SK-N-SH (cell line): ENCODE measurements at regions not wholly inside any gene's neighbourhood (a gene's known extent, or its start where the extent isn't known, plus 50 kb on each side); places are given as distances from the start of the nearest gene placed in this dataset.

ENCODE experiments used
- CTCF ChIA-PET: fragments of 300-600, 350-600 bp; formaldehyde crosslinking; extraction: SDS; loops from one replicate; lab custom pipeline; 2021; lab: Yijun Ruan, JAX
- POLR2A ChIA-PET: fragments of 350-600 bp; sonication (Branson Sonifier 250); formaldehyde crosslinking; extraction: SDS; loops from one replicate; lab custom pipeline; 2020; ENCODE audit warnings: antibody characterized with exemption, inconsistent platforms; lab: Yijun Ruan, JAX
- DNase-seq: peaks from one replicate; pipeline ENCODE4 v3.0.0; 2012
- H2AFZ ChIP-seq: fragments of 200-600 bp; sonication (generic); 2 replicates; pipeline ENCODE4 v1.8.1; 2016; ENCODE audit warnings: antibody characterized with exemption, mild to moderate bottlenecking, low read depth
- H3F3A ChIP-seq: fragments of 200-600 bp; sonication (generic); replicated peaks from 2 replicates; pipeline ENCODE3; 2016; ENCODE audit warnings: antibody characterized with exemption, mild to moderate bottlenecking; ENCODE audit not compliant: insufficient read depth
- H3K27ac ChIP-seq, 2 experiments: fragments of 200-500 bp in 1 of 2; fragments of 200-600 bp in 1 of 2; sonication (Bioruptor generic) in 1 of 2; sonication (generic), shearing (Covaris generic) in 1 of 2; 2 replicates each; pipeline versions ENCODE4 v1.5.1 to v1.6.1; 2014 to 2016; ENCODE audit warnings: low read depth in 2 of 2, inconsistent platforms in 1 of 2, low read length in 1 of 2, mild to moderate bottlenecking in 1 of 2, mixed read lengths in 1 of 2
- H3K27me3 ChIP-seq: fragments of 200-600 bp; sonication (generic), shearing (Covaris generic); 2 replicates; pipeline ENCODE4 v1.6.1; 2016; ENCODE audit warnings: mixed run types; ENCODE audit not compliant: insufficient read depth
- H3K36me3 ChIP-seq, 2 experiments: fragments of 200-500 bp in 1 of 2; fragments of 200-600 bp in 1 of 2; sonication (Bioruptor generic) in 1 of 2; sonication (generic) in 1 of 2; replicated peaks in 1 of 2; 2 replicates each; pipeline versions ENCODE3 to v1.5.1; 2014 to 2016; ENCODE audit warnings: low read length in 1 of 2, mild to moderate bottlenecking in 1 of 2; ENCODE audit not compliant: insufficient read depth in 2 of 2, control insufficient read depth in 1 of 2
- H3K4me1 ChIP-seq, 2 experiments: fragments of 200-500 bp in 1 of 2; fragments of 200-600 bp in 1 of 2; sonication (Bioruptor generic) in 1 of 2; sonication (generic), shearing (Covaris generic) in 1 of 2; 2 replicates each; pipeline versions ENCODE4 v1.5.1 to v1.6.1; 2014 to 2016; ENCODE audit warnings: low read depth in 1 of 2, low read length in 1 of 2, mixed run types in 1 of 2; ENCODE audit not compliant: insufficient read depth in 2 of 2, control insufficient read depth in 1 of 2
- H3K4me2 ChIP-seq: fragments of 200-600 bp; sonication (generic), shearing (Covaris generic); 2 replicates; pipeline ENCODE4 v1.6.1; 2017; ENCODE audit warnings: mixed run types
- H3K4me3 ChIP-seq, 2 experiments: fragments of 200-500 bp in 1 of 2; fragments of 200-600 bp in 1 of 2; sonication (Bioruptor generic) in 1 of 2; sonication (generic), shearing (Covaris generic) in 1 of 2; 2 replicates each; pipeline versions ENCODE4 v1.5.1 to v1.8.1; 2014 to 2016; ENCODE audit warnings: low read depth in 2 of 2, inconsistent platforms in 1 of 2, low read length in 1 of 2, mild to moderate bottlenecking in 1 of 2, mixed read lengths in 1 of 2, moderate library complexity in 1 of 2
- H3K79me2 ChIP-seq: fragments of 200-600 bp; sonication (generic); 2 replicates; pipeline ENCODE4 v1.8.1; 2017; ENCODE audit warnings: mild to moderate bottlenecking; ENCODE audit not compliant: insufficient read depth
- H3K9ac ChIP-seq: fragments of 200-600 bp; sonication (generic); 2 replicates; pipeline ENCODE4 v1.6.1; 2017; ENCODE audit warnings: mixed run types
- H3K9me2 ChIP-seq: fragments of 200-600 bp; sonication (generic); 2 replicates; pipeline ENCODE4 v1.6.1; 2017; ENCODE audit warnings: mixed run types
- H3K9me3 ChIP-seq: fragments of 200-600 bp; sonication (generic); 2 replicates; pipeline ENCODE4 v1.6.1; 2017; ENCODE audit warnings: mixed run types, mild to moderate bottlenecking, moderate library complexity
- H4K20me1 ChIP-seq: fragments of 200-600 bp; sonication (generic); 2 replicates; pipeline ENCODE4 v1.6.1; 2017; ENCODE audit warnings: mild to moderate bottlenecking, mixed run types; ENCODE audit not compliant: insufficient read depth
- CHD2 ChIP-seq: fragments of 150-350 bp; IDR thresholded peaks from 2 replicates; pipeline ENCODE4 v1.6.1; 2018; ENCODE audit warnings: low read length; ENCODE audit not compliant: partially characterized antibody
- CTCF ChIP-seq: fragments of 200-600 bp; sonication (generic); IDR thresholded peaks from 2 replicates; pipeline ENCODE4 v1.6.1; 2017; ENCODE audit warnings: antibody characterized with exemption, mild to moderate bottlenecking, moderate library complexity
- EZH2phosphoT487 ChIP-seq: fragments of 200-600 bp; sonication (generic); IDR thresholded peaks from 2 replicates; pipeline ENCODE4 v1.6.1; 2017; ENCODE audit warnings: low read depth, mixed run types, mild to moderate bottlenecking, antibody characterized with exemption, moderate library complexity, borderline replicate concordance
- FOXJ3 ChIP-seq: sonication (generic); formaldehyde crosslinking; IDR thresholded peaks from 2 replicates; pipeline ENCODE4 v1.5.1; 2020; ENCODE audit warnings: mild to moderate bottlenecking, missing genetic modification reagents
- FOXM1 ChIP-seq: IDR thresholded peaks from 2 replicates; pipeline ENCODE4 v1.4.0; 2012; ENCODE audit warnings: low read depth, mild to moderate bottlenecking
- GATA2 ChIP-seq: sonication (generic); formaldehyde crosslinking; IDR thresholded peaks from 2 replicates; pipeline ENCODE4 v1.5.0; 2020; ENCODE audit warnings: mild to moderate bottlenecking, missing genetic modification reagents
- IRF3 ChIP-seq: fragments of 150-350 bp; IDR thresholded peaks from 2 replicates; pipeline ENCODE4 v1.6.1; 2016; ENCODE audit warnings: mild to moderate bottlenecking, low read depth, low read length
- MAX ChIP-seq: IDR thresholded peaks from 2 replicates; pipeline ENCODE4 v1.4.0; 2012; ENCODE audit warnings: low read depth
- MEF2A ChIP-seq: IDR thresholded peaks from 2 replicates; pipeline ENCODE4 v1.4.0; 2012; ENCODE audit warnings: low read depth, borderline replicate concordance
- POLR2AphosphoS5 ChIP-seq: IDR thresholded peaks from 2 replicates; pipeline ENCODE4 v1.6.1; 2012; ENCODE audit warnings: low read depth, low read length
- REST ChIP-seq: IDR thresholded peaks from 2 replicates; pipeline ENCODE4 v1.6.1; 2012; ENCODE audit warnings: mild to moderate bottlenecking, low read depth, low read length, moderate library complexity
- RFX5 ChIP-seq: IDR thresholded peaks from 2 replicates; pipeline ENCODE4 v1.6.1; 2012; ENCODE audit warnings: mild to moderate bottlenecking, improper control_type of control experiment, low read length
- RXRA ChIP-seq: IDR thresholded peaks from 2 replicates; pipeline ENCODE4 v1.4.0; 2012; ENCODE audit warnings: low read depth, mild to moderate bottlenecking, borderline replicate concordance
- TAF1 ChIP-seq: IDR thresholded peaks from 2 replicates; pipeline ENCODE4 v1.6.1; 2012; ENCODE audit warnings: low read depth, mild to moderate bottlenecking, low read length, moderate library complexity, borderline replicate concordance
- TCF12 ChIP-seq: IDR thresholded peaks from 2 replicates; pipeline ENCODE4 v1.4.0; 2012
- USF1 ChIP-seq: IDR thresholded peaks from 2 replicates; pipeline ENCODE4 v1.4.0; 2012; ENCODE audit warnings: low read depth, borderline replicate concordance
- USF2 ChIP-seq: fragments of 150-350 bp; IDR thresholded peaks from 2 replicates; pipeline ENCODE4 v1.6.1; 2017; ENCODE audit warnings: antibody characterized with exemption, low read length, low read depth, borderline replicate concordance
- YY1 ChIP-seq: IDR thresholded peaks from 2 replicates; pipeline ENCODE4 v1.4.0; 2012; ENCODE audit warnings: low read depth, mild to moderate bottlenecking
- WGBS: methylation state at CpG from one replicate; pipeline ENCODE4 v1.1.6; 2017; ENCODE audit warnings: low lambda C conversion rate; 5-methylcytosine and 5-hydroxymethylcytosine counted together

GRCh38 chr3:30526031-30526430 lies 80.4 kb upstream of the TGFBR2 start:
- Histone ChIP-seq H3K9me3 (no peaks in the 10 kb centered on the region), H3K27me3 (no peaks in the 10 kb centered on the region), H3K36me3 (no peaks in the 10 kb centered on the region), H3K4me2 (no peak overlapping the region), H4K20me1 (no peaks in the 10 kb centered on the region), H3K4me1 (no peaks in the 10 kb centered on the region), H3K9ac (no peak overlapping the region), H3K27ac (no peak overlapping the region), H2AFZ (no peak overlapping the region), H3K9me2 (no peaks in the 10 kb centered on the region), H3K4me3 (no peak overlapping the region), H3F3A (no peaks in the 10 kb centered on the region), H3K79me2 (no peaks in the 10 kb centered on the region)
- POLR2A ChIA-PET = no interaction called here
- TF ChIP-seq FOXM1 (no peak), REST (no peak), CHD2 (no peak), CTCF (no peak), MAX (no peak), RFX5 (no peak), USF1 (no peak), GATA2 (CRISPR knock-in tag) (no peak), TAF1 (no peak), IRF3 (no peak), RXRA (no peak), YY1 (no peak), EZH2phosphoT487 (no peak), MEF2A (no peak), POLR2AphosphoS5 (no peak), USF2 (no peak), FOXJ3 (CRISPR knock-in tag) (no peak), TCF12 (no peak)
- DNase-seq = no peak
- WGBS = 100% methylated on average over 1 of the region's 1 CpG
- CTCF ChIA-PET = interaction anchor here (0.7 kb wide), 1 partner anchor 501 kb away, joined by 4 read pairs; no protein-coding TSS in a partner anchor
